Ovary (tissue), 3 donors: ENCODE measurements at regions not wholly inside any gene's neighbourhood (a gene's known extent, or its start where the extent isn't known, plus 50 kb on each side); places are given as distances from the start of the nearest gene placed in this dataset.

Source experiments
- CTCF ChIP-seq, 3 donors: fragments of 450-650 bp in 2 of 3; fragments of 200-600 bp in 1 of 3; IDR thresholded peaks; one replicate each; pipeline versions ENCODE4 v1.5.1 to v1.8.0; 2016 to 2022; ENCODE audit warnings: antibody characterized with exemption in 3 of 3, mild to moderate bottlenecking in 1 of 3
- POLR2A ChIP-seq: fragments of 450-650 bp; IDR thresholded peaks from one replicate; pipeline ENCODE4 v1.6.1; 2017; ENCODE audit warnings: antibody characterized with exemption, mild to moderate bottlenecking, moderate library complexity
- donor health status: DM: no; HTN: no; CAD: no.

DNA sequence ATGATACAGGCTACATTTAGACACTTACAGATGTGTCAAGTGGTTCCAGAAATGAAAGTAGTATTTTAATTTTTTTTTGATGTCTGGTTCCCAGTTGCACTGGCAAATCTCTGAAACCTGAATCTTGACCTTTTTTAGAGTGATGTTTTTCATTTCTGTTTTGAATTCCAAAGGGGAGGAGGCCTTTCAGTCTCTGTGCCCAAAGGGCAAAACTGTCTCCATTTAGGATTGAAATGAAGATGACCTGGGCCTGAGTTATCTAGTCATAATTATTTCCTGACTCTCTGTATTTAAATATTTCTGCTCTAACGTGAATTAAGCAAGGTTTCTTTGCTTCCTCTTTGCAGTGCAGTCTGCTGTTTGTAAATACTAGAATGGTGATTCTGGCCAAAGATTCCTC lies 252.9 kb upstream of the ZFP64 start:
- TF ChIP-seq CTCF (IDR thresholded peaks at IDR 0.05) (no peak), POLR2A (no peak)
